ENCODE measurements at regions not wholly inside any gene's neighbourhood (a gene's known extent, or its start where the extent isn't known, plus 50 kb on each side); places are given as distances from the start of the nearest gene placed in this dataset.
"Not testable (repeated sequence)": the region's sequence is repeated elsewhere in the genome, so short reads cannot be mapped to it uniquely, and the experiment has no call there.

GRCh38 chr1:166784646-166785045 lies 54.6 kb upstream of the POGK start:
- TF ChIP-seq CTCF (IDR thresholded peaks at IDR 0.05; ENCODE audit: insufficient read depth, low read length); GABPA (IDR thresholded peaks at IDR 0.05; ENCODE audit: low read depth); POLR2AphosphoS5 (IDR thresholded peaks at IDR 0.05; ENCODE audit: low read depth); REST (IDR thresholded peaks at IDR 0.05; ENCODE audit: insufficient replicate concordance, low read depth): not testable (repeated sequence)
